CD1c-positive myeloid dendritic cell (primary cell): ENCODE measurements at regions not wholly inside any gene's neighbourhood (a gene's known extent, or its start where the extent isn't known, plus 50 kb on each side); places are given as distances from the start of the nearest gene placed in this dataset.

Experiments used
- DNase-seq: peaks from one replicate; pipeline ENCODE4 v3.0.0-alpha.2; 2016; ENCODE audit errors: extremely low spot score

GRCh38 chr12:30437616-30438015 lies 258.1 kb downstream of the IPO8 start:
- no peak for DNase-seq

- DNase-seq = no peak
Measured at GRCh38 chr12:30437044-30437443, 258.6 kb downstream of the IPO8 start.

- no peak for DNase-seq
Measured at GRCh38 chr12:30428098-30428497, 267.6 kb downstream of the IPO8 start.

- DNase-seq = no peak
Measured at GRCh38 chr12:30427555-30427954, 268.1 kb downstream of the IPO8 start.

GRCh38 chr12:30425445-30425844 lies 270.2 kb downstream of the IPO8 start:
- no peak for DNase-seq

GRCh38 chr12:30423330-30423729 lies 272.3 kb downstream of the IPO8 start:
- DNase-seq = no peak

GRCh38 chr12:30422844-30423243 lies 272.8 kb downstream of the IPO8 start:
- no peak for DNase-seq

- DNase-seq = no peak
Measured at GRCh38 chr12:30420561-30420960, 275.1 kb downstream of the IPO8 start.

- no peak for DNase-seq
Measured at GRCh38 chr12:30417697-30418231, 277.9 kb downstream of the IPO8 start.

- no peak for DNase-seq
Measured at GRCh38 chr12:30416631-30417030, 279.0 kb downstream of the IPO8 start.

- no peak for DNase-seq
Measured at GRCh38 chr12:30415777-30416176, 279.9 kb downstream of the IPO8 start.

- DNase-seq = no peak
Measured at GRCh38 chr12:30414507-30414906, 281.2 kb downstream of the IPO8 start.

- DNase-seq = no peak
Measured at GRCh38 chr12:30400349-30400748, 295.3 kb downstream of the IPO8 start.

GRCh38 chr12:30399859-30400258 lies 295.8 kb downstream of the IPO8 start:
- no peak for DNase-seq

GRCh38 chr12:30396576-30396975 lies 299.1 kb downstream of the IPO8 start:
- DNase-seq = no peak

- no peak for DNase-seq
Measured at GRCh38 chr12:30395190-30395589, 300.5 kb downstream of the IPO8 start.

GRCh38 chr12:30391766-30392366 lies 303.8 kb downstream of the IPO8 start:
- DNase-seq = no peak

GRCh38 chr12:30385706-30386105 lies 310.0 kb downstream of the IPO8 start:
- no peak for DNase-seq

GRCh38 chr12:30384976-30385375 lies 310.7 kb downstream of the IPO8 start:
- DNase-seq = no peak

GRCh38 chr12:30378307-30378706 lies 317.4 kb downstream of the IPO8 start:
- no peak for DNase-seq

- DNase-seq = no peak
Measured at GRCh38 chr12:30364822-30365221, 330.8 kb downstream of the IPO8 start.

- no peak for DNase-seq
Measured at GRCh38 chr12:30361145-30361544, 334.5 kb downstream of the IPO8 start.

- DNase-seq = no peak
Measured at GRCh38 chr12:30358671-30359070, 337.0 kb downstream of the IPO8 start.
